ENCODE measurements at regions not wholly inside any gene's neighbourhood (a gene's known extent, or its start where the extent isn't known, plus 50 kb on each side); places are given as distances from the start of the nearest gene placed in this dataset.
A peak's percentile ranks its signal among the peaks of the same experiment; 100 is the strongest.

GRCh38 chr12:11500861-11501230 lies 105.5 kb upstream of the PRB2 start:
- CTCF ChIA-PET (ENCODE audit: low intra/inter-chr PET ratio) = no interaction called here
- Histone ChIP-seq H3K36me3 (ENCODE audit: control insufficient read depth, insufficient read depth, low read length) (no peaks in the 10 kb centered on the region), H2AFZ (ENCODE audit: low read depth, low read length) (no peak overlapping the region), H4K20me1 (replicated peaks; ENCODE audit: control insufficient read depth, insufficient read depth, low read length) (no peaks in the 10 kb centered on the region), H3K9me3 (replicated peaks; ENCODE audit: control insufficient read depth, insufficient read depth, low read depth, low read length) (no peaks in the 10 kb centered on the region), H3K4me3 (no peak overlapping the region), H3K4me1 (replicated peaks in 1 of 2; ENCODE audit: control insufficient read depth in 2 of 2, insufficient read depth in 2 of 2, low read length in 2 of 2) (no peaks in the 10 kb centered on the region), H3K27me3 (ENCODE audit: control insufficient read depth in 2 of 2, insufficient read depth in 2 of 2, low read length in 2 of 2) (no peaks in the 10 kb centered on the region), H3K79me2 (ENCODE audit: control insufficient read depth, insufficient read depth, low read length) (no peaks in the 10 kb centered on the region), H3K27ac (ENCODE audit: extremely low read depth, low read depth, low read length) (no peak overlapping the region), H3K9ac (ENCODE audit: insufficient read depth in 1 of 2, low read depth in 2 of 2, low read length in 2 of 2) (no peak overlapping the region), H3K9me1 (ENCODE audit: control insufficient read depth, insufficient read depth, low read length) (no peaks in the 10 kb centered on the region), H3K4me2 (ENCODE audit: insufficient read depth, low read length) (no peak overlapping the region)
- in situ Hi-C loops (cut with MboI) (no loop called here), intact Hi-C loops (cut with micrococcal nuclease) (no loop called here)
- FAIRE-seq = no peak
- POLR2A ChIA-PET = no interaction called here
- no peak for DNase-seq (ENCODE audit: extremely low read depth in 1 of 4, low spot score in 3 of 4)
- no TSS peak for BruUV-seq (replicated peaks)
- WGBS (ENCODE audit: insufficient coverage, low coverage, missing lambda C conversion rate) = 48% methylated on average over 10 of the region's 14 CpGs
- no peak for ATAC-seq
- TF ChIP-seq ZNF561 (CRISPR knock-in tag; conservative IDR thresholded peaks at IDR 0.05) = no peak
- peak; percentile 60; the same call in 1 of the 2 replicates for TF ChIP-seq MIER1 (IDR thresholded peaks at IDR 0.05; ENCODE audit: low read depth)
- TF ChIP-seq ZKSCAN1 (IDR thresholded peaks at IDR 0.05; ENCODE audit: low read depth, low read length) = no peak
- no peak for TF ChIP-seq LEF1 (IDR thresholded peaks at IDR 0.05)
- no peak for TF ChIP-seq PBX2 (CRISPR knock-in tag; IDR thresholded peaks at IDR 0.05; ENCODE audit: low read depth)
- no peak for TF ChIP-seq PBX2 (tag; conservative IDR thresholded peaks at IDR 0.05; ENCODE audit: low read depth)
- TF ChIP-seq E2F8 (IDR thresholded peaks at IDR 0.05; ENCODE audit: low read depth, partially characterized antibody) = no peak
- TF ChIP-seq ZBTB5 (IDR thresholded peaks at IDR 0.05) = no peak

Measured in K562 (cell line).